Peyer's patch (tissue), 4 donors: ENCODE measurements at regions not wholly inside any gene's neighbourhood (a gene's known extent, or its start where the extent isn't known, plus 50 kb on each side); places are given as distances from the start of the nearest gene placed in this dataset.

Source experiments
- DNase-seq, 3 donors: peaks; one replicate each; pipeline ENCODE4 v3.0.0-alpha.2; 2017 to 2019
- H3K27ac ChIP-seq, 4 donors: fragments of 200-600 bp; sonication (generic); one replicate each; pipeline ENCODE4 v1.5.1; 2016 to 2019
- H3K27me3 ChIP-seq, 2 donors: fragments of 200-600 bp; sonication (generic); one replicate each; pipeline ENCODE4 v1.5.1; 2019
- H3K36me3 ChIP-seq, 3 donors: fragments of 200-600 bp; sonication (generic); one replicate each; pipeline ENCODE4 v1.5.1; 2016 to 2019
- H3K4me1 ChIP-seq, 4 donors: fragments of 200-600 bp; sonication (generic); one replicate each; pipeline ENCODE4 v1.5.1; 2016 to 2019
- H3K4me3 ChIP-seq, 4 donors: fragments of 200-600 bp; sonication (generic); 1 replicate in 3 of 4; 2 replicates in 1 of 4; pipeline ENCODE4 v1.5.1; 2016 to 2019; ENCODE audit warnings: mild to moderate bottlenecking in 1 of 4
- H3K9me3 ChIP-seq, 4 donors: fragments of 200-600 bp; sonication (generic); one replicate each; pipeline ENCODE4 v1.5.1; 2016 to 2019; ENCODE audit warnings: mild to moderate bottlenecking in 1 of 4
- POLR2A ChIP-seq, 2 donors: fragments of 450-650 bp; IDR thresholded peaks; one replicate each; pipeline ENCODE4 v1.5.1; 2017; ENCODE audit warnings: antibody characterized with exemption in 2 of 2, mild to moderate bottlenecking in 2 of 2, moderate library complexity in 2 of 2
- TF ChIP-seq, protein P1 (sequence below), 6 experiments: fragments of 450-650 bp in 4 of 6; fragments of 200-600 bp in 2 of 6; sonication (generic) in 1 of 6; IDR thresholded peaks; one replicate each; pipeline ENCODE4 v1.5.1; 2017 to 2019; ENCODE audit warnings: antibody characterized with exemption in 6 of 6, mild to moderate bottlenecking in 3 of 6, moderate library complexity in 1 of 6

DNA sequence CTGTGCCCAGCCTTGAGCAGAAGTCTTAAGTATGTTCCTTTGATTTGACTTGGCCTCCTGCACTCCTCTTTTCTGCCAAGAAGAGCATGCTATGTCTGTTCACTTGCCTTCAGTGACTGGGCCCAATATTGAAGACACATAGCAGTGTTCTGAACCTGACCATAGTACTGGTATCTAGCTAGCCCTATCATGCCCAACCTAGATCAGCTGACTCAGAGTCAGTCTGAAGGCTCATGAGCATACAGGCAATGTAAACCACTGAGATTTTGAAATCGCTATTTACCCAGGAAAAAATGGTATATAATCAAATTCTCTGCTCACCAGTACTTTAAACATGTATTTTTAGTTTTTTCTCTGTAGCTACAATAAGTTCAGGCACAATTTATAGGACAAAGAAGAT is 129.4 kb downstream of the TANC2 start:
- H3K9me3 ChIP-seq: no peaks in the 10 kb centered on the region
- H3K4me1 ChIP-seq: no peaks in the 10 kb centered on the region
- DNase-seq: no peak
- no peak for TF ChIP-seq POLR2A (IDR thresholded peaks at IDR 0.05)
- H3K4me3 ChIP-seq: no peak overlapping the region
- no peaks in the 10 kb centered on the region for H3K27me3 ChIP-seq
- no peak overlapping the region for H3K27ac ChIP-seq
- H3K36me3 ChIP-seq: no peaks in the 10 kb centered on the region

DNA sequence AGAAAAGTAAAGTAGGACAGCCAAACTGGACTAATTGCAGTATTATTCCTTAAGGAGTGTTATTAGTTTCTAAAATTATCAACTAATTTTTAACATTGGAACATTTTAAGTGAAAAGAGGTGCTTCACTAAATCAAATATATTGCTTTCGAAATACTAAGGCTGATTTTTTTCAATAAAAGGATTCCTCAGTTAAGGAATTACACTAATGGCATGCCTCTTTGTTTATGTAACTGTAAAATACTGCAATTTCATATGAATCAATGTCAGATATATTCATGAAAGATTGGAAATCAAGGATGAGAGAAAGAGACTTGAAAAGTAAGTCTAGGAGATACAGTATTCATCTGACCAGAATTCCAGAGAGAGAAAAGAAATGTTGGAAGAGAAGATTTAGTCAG is 129.8 kb downstream of the TANC2 start:
- H3K36me3 ChIP-seq: no peaks in the 10 kb centered on the region
- no peaks in the 10 kb centered on the region for H3K9me3 ChIP-seq
- DNase-seq: no peak
- no peaks in the 10 kb centered on the region for H3K4me1 ChIP-seq
- no peaks in the 10 kb centered on the region for H3K27me3 ChIP-seq
- H3K4me3 ChIP-seq: no peak overlapping the region
- no peak overlapping the region for H3K27ac ChIP-seq
- TF ChIP-seq, protein P1, sequence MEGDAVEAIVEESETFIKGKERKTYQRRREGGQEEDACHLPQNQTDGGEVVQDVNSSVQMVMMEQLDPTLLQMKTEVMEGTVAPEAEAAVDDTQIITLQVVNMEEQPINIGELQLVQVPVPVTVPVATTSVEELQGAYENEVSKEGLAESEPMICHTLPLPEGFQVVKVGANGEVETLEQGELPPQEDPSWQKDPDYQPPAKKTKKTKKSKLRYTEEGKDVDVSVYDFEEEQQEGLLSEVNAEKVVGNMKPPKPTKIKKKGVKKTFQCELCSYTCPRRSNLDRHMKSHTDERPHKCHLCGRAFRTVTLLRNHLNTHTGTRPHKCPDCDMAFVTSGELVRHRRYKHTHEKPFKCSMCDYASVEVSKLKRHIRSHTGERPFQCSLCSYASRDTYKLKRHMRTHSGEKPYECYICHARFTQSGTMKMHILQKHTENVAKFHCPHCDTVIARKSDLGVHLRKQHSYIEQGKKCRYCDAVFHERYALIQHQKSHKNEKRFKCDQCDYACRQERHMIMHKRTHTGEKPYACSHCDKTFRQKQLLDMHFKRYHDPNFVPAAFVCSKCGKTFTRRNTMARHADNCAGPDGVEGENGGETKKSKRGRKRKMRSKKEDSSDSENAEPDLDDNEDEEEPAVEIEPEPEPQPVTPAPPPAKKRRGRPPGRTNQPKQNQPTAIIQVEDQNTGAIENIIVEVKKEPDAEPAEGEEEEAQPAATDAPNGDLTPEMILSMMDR (IDR thresholded peaks at IDR 0.05): no peak
- TF ChIP-seq POLR2A (IDR thresholded peaks at IDR 0.05): no peak

DNA sequence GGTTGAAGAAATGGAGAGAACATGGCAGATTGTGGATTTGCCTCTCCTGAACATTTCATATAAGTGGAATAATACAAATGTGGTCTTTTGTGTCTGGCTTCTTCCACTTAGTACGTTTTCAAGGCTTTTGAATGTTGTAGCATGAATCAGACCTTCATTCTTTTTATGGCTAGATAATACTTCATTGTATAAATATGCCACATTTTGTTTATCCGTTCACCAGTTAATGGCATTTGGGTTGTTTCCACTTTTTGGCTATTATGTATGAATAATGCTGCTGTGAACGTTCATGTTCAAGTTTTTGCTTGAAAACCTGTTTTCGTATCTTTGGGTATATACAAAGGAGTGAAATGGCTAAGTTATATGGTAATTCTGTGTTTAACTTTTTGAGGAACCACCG is 130.4 kb downstream of the TANC2 start:
- Histone ChIP-seq H3K36me3 (no peaks in the 10 kb centered on the region), H3K27ac (no peak overlapping the region), H3K4me1 (no peaks in the 10 kb centered on the region), H3K27me3 (no peaks in the 10 kb centered on the region), H3K9me3 (no peaks in the 10 kb centered on the region), H3K4me3 (no peak overlapping the region)
- TF ChIP-seq POLR2A (IDR thresholded peaks at IDR 0.05): no peak
- no peak for DNase-seq

DNA sequence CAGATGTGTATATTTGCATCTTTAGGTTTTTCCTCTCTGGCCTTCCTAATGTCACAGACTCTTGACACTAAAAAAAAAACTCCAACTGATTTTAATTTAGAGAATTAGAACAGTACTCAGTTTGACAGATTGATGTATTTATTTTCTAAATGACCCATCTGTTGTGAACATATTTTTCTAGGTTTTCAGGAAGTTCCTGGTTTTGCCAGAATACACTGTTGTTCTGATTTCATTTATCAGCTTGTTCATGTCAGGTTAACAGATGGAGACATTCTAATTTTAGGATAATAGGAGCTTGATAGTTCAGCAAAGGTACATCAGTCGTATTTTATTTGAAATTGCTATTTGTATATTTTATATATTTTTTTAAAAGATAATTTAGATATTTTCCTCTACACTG is 133.4 kb downstream of the TANC2 start:
- DNase-seq: no peak

DNA sequence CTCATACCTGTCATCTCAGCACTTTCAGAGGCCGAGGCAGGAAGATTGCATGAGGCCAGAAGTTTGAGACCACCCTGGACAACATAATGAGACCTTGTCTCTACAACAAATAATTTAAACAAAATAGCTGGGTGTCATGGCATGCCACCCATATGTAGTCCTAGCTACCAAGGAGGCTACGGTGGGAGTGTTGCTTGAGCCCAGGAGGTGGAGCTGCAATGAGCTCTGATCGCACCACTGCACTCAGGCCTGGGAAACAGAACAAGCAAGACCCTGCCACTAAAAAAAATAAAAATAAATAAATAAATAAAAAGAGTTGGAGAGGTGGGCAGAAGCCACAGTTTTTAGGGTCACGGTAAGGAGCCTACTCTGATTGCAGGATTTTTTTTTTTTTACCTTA is 136.0 kb downstream of the TANC2 start:
- TF ChIP-seq POLR2A (IDR thresholded peaks at IDR 0.05): no peak
- TF ChIP-seq, protein P1 (IDR thresholded peaks at IDR 0.05): no peak
- Histone ChIP-seq H3K4me3 (no peak overlapping the region), H3K36me3 (no peaks in the 10 kb centered on the region), H3K27me3 (no peaks in the 10 kb centered on the region), H3K27ac (no peak overlapping the region), H3K9me3 (no peaks in the 10 kb centered on the region), H3K4me1 (no peaks in the 10 kb centered on the region)
- no peak for DNase-seq

More for the DNA sequence above, 133.4 kb downstream of the TANC2 start:
- Histone ChIP-seq H3K27me3 (no peaks in the 10 kb centered on the region), H3K4me1 (no peaks in the 10 kb centered on the region), H3K27ac (no peak overlapping the region), H3K4me3 (no peak overlapping the region), H3K36me3 (no peaks in the 10 kb centered on the region), H3K9me3 (no peaks in the 10 kb centered on the region)
- TF ChIP-seq, protein P1 (IDR thresholded peaks at IDR 0.05): no peak
- no peak for TF ChIP-seq POLR2A (IDR thresholded peaks at IDR 0.05)

DNA sequence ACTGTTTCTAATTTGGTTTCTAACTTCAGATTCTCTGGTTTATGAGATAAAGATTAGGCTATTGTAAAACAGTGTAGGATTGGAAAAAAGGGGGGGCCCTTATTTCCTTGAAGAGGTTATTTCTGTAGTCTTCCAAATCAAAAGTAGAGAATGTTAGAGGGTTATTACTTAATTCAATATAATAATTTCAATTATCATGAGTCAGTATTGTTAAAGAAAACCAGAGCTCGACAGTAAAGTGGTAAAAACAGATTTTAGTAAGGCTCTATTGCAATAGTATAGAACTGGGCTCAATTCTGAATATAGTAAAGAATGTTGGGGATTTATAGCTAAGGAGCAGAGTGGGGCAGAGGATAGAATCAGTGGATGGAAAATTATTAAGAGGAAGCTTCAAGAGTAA is 140.0 kb downstream of the TANC2 start:
- no peak for DNase-seq
- Histone ChIP-seq H3K27me3 (no peaks in the 10 kb centered on the region), H3K9me3 (no peaks in the 10 kb centered on the region), H3K4me1 (no peaks in the 10 kb centered on the region), H3K27ac (no peak overlapping the region), H3K4me3 (no peak overlapping the region), H3K36me3 (no peaks in the 10 kb centered on the region)
- TF ChIP-seq, protein P1 (IDR thresholded peaks at IDR 0.05): no peak
- no peak for TF ChIP-seq POLR2A (IDR thresholded peaks at IDR 0.05)

DNA sequence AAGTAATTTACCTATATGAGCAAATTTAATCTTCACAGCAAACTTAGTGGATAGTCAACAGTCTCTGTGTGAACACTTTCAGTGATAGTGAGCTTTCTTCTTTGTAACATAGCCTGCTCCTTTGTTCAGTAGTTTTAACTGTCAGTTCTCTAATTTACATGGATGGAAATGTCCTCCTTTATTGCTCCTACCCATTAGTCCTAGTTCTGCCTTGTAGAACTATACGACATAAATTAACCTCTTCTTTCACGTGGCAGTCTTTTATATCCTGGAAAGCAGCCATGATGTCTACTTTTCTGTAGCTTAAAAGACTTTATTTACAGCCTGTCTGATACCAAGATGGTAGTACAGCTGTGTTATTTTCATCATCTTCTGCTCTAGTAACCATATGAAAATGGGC is 143.6 kb downstream of the TANC2 start:
- no peaks in the 10 kb centered on the region for H3K9me3 ChIP-seq
- no peak overlapping the region for H3K4me3 ChIP-seq
- TF ChIP-seq, protein P1 (IDR thresholded peaks at IDR 0.05): no peak
- no peak for TF ChIP-seq POLR2A (IDR thresholded peaks at IDR 0.05)
- no peaks in the 10 kb centered on the region for H3K27me3 ChIP-seq
- H3K4me1 ChIP-seq: no peaks in the 10 kb centered on the region
- no peak overlapping the region for H3K27ac ChIP-seq
- DNase-seq: no peak
- H3K36me3 ChIP-seq: no peaks in the 10 kb centered on the region
